ENCODE measurements at regions not wholly inside any gene's neighbourhood (a gene's known extent, or its start where the extent isn't known, plus 50 kb on each side); places are given as distances from the start of the nearest gene placed in this dataset.
"Not testable (repeated sequence)": the region's sequence is repeated elsewhere in the genome, so short reads cannot be mapped to it uniquely, and the experiment has no call there.

- DNase-seq (ENCODE audit: low read depth in 4 of 4, low spot score in 2 of 4): no peak
Observed at GRCh38 chr1:227508431-227508830, 54.9 kb upstream of the ZNF678 start.

GRCh38 chr1:227506490-227507393, 56.6 kb upstream of the ZNF678 start:
- not testable (repeated sequence) for DNase-seq (ENCODE audit: low read depth in 4 of 4, low spot score in 2 of 4)

DNA sequence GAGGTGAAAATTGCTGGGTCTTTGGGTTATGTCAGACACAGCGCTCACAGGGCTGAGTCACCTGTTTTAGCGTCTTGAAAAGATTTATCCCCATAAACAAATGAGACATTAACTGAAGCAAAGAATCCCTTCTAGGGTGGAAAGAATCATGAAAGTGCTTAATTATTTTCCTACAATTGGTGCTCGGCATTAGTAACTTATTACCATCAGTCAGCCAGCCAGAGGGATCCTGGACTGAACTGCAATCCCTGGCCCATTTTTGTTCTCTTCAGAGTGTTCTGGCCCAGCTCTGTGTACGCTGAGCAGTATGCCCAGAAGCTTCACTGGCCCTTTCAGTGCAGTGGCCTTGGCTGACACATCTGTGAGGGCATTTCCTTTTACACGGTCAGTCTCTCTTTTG, 67.3 kb upstream of the ZNF678 start:
- not testable (repeated sequence) for DNase-seq (ENCODE audit: low read depth in 4 of 4, low spot score in 2 of 4)

- DNase-seq (ENCODE audit: low read depth in 4 of 4, low spot score in 2 of 4): not testable (repeated sequence)
Observed at GRCh38 chr1:227493863-227494551, 69.3 kb upstream of the ZNF678 start.

- DNase-seq (ENCODE audit: low read depth in 4 of 4, low spot score in 2 of 4): no peak
Observed at GRCh38 chr1:227490478-227490877, 72.9 kb upstream of the ZNF678 start.

GRCh38 chr1:227490001-227490400, 73.4 kb upstream of the ZNF678 start:
- DNase-seq (ENCODE audit: low read depth in 4 of 4, low spot score in 2 of 4): no peak

GRCh38 chr1:227489572-227489971, 73.8 kb upstream of the ZNF678 start:
- DNase-seq (ENCODE audit: low read depth in 4 of 4, low spot score in 2 of 4): no peak

GRCh38 chr1:227487606-227488005, 75.8 kb upstream of the ZNF678 start:
- DNase-seq (ENCODE audit: low read depth in 4 of 4, low spot score in 2 of 4): no peak

DNA sequence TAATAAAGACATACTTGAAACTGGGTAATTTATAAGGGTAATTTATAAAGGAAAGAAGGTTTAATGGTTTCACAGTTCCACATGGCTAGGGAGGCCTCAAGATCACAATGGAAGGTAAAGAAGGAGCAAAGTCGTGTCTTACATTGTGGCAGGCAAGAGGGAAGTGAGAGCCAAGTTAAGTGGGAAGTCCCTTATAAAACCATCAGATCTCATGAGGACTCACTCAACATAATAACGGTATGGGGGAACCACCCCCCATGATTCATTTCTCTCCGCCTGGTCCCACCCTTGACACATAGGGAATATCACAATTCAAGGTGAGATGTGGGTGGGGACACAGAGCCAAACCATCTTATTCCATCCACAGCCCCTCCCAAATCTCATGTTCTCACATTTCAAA, 76.8 kb upstream of the ZNF678 start:
- no peak for DNase-seq (ENCODE audit: low read depth in 4 of 4, low spot score in 2 of 4)

DNA sequence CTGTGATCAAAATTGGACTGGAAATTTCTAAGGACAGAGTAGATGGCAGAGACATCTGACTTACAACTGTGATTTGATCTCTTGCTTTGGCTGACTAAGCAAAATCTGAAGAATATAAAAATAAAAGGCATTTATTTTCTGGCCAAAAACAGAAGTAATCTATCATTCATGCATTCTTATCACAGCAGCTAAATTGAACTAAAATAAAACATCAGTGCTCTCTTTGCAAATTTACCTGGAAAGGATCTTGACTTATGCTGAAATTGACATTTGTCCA, 81.4 kb upstream of the ZNF678 start:
- DNase-seq (ENCODE audit: low read depth in 4 of 4, low spot score in 2 of 4): no peak

DNA sequence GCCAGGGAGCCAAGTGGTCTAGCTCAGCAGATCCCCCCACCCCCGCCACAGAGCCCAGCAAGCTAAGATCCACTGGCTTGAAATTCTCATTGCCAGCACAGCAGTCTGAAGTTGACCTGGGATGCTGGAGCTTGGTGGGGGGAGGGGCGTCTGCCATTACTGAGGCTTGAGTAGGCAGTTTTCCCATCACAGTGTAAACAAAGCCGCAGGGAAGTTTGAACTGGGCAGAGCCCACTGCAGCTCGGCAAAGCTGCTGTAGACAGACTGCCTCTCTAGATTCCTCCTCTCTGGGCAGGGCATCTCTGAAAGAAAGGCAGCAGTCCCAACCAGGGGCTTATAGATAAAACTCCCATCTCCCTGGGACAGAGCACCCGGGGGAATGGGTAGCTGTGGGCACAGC, 89.3 kb upstream of the ZNF678 start:
- not testable (repeated sequence) for DNase-seq (ENCODE audit: low read depth in 4 of 4, low spot score in 2 of 4)

DNA sequence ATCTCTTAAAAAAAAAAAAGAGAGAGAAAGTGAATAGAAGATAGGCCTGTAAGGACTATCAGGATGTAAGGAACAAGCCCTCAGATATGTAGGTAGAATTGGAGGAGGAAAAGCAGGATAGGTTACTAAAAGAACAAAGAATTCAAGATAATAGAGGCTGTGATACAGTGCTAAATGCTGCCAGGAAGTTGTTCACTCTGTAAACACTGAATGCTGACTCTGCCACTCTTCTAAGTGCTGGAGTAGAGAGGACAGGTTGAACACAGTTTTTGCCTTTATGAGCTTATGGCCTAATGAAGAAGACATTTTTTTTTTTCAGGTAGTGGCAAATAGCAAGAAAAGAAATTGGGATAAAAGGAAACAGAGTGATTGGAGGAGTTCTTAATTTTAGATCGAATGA, 90.6 kb upstream of the ZNF678 start:
- DNase-seq (ENCODE audit: low read depth in 4 of 4, low spot score in 2 of 4): no peak

DNA sequence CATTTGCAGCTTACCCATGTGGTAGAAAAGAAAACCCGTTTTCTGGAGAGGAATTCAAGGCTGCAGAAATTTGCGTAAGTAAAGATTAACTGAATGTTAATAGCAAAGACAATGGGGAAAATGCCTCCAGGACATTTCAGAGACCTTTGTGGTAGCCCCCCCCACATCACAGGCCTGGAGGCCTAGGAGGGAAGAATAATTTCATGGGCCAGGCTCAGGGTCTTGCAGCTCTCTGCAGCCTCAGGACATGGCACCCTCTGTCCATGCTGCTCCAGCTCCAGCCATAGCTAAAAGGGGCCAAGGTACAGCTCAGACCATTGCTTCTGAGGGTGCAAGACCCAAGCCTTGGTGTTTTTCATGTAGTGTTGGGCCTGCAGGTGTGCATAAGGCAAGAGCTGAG, 92.7 kb upstream of the ZNF678 start:
- no peak for DNase-seq (ENCODE audit: low read depth in 4 of 4, low spot score in 2 of 4)

DNA sequence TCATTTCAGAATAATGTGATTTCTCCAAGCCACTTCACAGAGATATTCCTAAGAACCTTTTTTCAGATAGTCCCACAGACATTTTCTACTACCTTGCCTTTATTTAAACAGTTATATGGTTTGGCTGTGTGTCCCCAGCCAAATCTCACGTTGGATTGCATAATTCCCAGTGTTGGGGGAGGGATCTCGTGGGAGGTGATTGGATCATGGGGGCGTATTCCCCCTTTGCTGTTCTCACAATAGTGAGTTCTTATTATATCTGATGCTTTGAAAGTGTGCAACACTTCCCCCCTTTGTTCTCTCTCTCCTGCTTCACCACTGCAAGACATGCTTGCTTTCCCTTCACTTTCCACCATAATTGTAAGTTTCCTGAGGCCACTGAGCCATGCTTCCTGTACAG, 93.6 kb upstream of the ZNF678 start:
- DNase-seq (ENCODE audit: low read depth in 4 of 4, low spot score in 2 of 4): no peak

DNA sequence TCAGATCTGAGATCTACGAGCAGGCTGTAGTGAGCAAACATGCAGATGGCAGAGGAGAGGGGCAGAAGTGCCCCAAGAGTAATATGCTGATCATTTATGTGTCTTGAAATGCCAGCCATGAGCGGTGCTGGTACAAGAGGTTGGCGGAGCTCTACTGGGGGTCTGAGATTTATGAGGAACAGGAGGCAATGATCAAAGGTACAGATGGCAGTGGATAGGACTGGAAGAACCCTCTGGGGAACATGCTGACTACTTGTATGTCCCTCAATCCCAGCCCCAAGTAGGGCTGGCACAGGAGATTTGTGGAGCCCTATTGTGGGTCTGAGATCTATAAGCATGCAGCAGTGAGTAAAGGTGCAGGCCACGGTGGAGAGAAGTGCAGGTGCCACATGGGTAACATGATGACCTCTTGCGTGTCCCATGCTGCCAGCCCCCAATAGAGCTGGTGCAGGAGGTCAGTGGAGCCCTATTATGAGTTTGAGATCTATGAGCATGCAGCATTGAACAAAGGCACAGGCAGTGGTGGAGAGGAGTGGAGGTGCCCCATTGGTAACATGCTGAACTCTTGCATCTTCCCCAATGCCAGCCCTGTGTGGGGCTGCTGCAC, 97.2 kb upstream of the ZNF678 start:
- no peak for DNase-seq (ENCODE audit: low read depth in 4 of 4, low spot score in 2 of 4)

DNA sequence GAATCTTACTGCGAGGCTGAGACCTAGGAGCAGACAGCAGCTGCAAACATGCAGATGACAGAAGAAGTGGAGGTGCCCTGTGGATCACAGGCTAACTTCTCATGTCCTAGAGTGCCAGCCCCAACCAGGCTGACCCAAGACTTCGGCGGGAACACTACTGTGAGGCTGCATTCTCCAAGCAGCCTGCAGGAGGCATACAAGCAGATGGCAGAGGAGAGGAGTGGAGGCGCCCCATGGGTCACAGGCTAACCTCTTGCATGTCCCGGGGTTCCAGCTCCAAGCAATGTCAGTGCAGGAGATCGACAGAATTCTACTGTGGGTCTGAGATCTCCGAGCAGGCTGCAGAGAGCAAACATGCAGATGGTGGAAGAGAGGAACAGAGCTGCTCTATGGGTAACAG, 98.1 kb upstream of the ZNF678 start:
- DNase-seq (ENCODE audit: low read depth in 4 of 4, low spot score in 2 of 4): no peak

- no peak for DNase-seq (ENCODE audit: low read depth in 4 of 4, low spot score in 2 of 4)
Observed at GRCh38 chr1:227459977-227460376, 103.4 kb upstream of the ZNF678 start.

DNA sequence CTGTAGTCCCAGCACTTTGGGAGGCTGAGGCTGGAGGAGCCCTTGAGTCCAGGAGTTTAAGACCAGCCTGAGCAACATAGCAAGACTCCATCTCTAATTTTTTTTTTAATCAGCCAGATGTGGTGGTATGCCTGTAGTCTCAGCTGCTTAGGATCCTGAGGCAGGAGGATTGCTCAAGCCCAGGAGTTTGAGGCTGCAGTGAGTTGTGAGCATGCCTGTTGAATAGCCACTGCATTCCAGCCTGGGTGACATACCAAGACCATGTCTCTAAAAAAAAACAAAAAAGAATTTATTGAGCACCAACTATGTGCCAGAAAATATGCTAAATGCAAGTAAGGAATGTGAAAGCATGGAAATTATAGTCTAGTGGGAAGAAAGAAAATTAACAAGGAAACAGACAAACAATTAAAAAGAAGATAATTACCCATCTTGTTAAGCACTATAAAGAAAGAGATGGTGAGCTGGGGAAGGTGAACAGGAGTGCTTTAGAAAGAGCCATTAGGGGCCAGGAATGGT, 104.0 kb upstream of the ZNF678 start:
- DNase-seq (ENCODE audit: low read depth in 4 of 4, low spot score in 2 of 4): no peak

- DNase-seq (ENCODE audit: low read depth in 4 of 4, low spot score in 2 of 4): no peak
Observed at GRCh38 chr1:227454686-227455085, 108.7 kb upstream of the ZNF678 start.

DNA sequence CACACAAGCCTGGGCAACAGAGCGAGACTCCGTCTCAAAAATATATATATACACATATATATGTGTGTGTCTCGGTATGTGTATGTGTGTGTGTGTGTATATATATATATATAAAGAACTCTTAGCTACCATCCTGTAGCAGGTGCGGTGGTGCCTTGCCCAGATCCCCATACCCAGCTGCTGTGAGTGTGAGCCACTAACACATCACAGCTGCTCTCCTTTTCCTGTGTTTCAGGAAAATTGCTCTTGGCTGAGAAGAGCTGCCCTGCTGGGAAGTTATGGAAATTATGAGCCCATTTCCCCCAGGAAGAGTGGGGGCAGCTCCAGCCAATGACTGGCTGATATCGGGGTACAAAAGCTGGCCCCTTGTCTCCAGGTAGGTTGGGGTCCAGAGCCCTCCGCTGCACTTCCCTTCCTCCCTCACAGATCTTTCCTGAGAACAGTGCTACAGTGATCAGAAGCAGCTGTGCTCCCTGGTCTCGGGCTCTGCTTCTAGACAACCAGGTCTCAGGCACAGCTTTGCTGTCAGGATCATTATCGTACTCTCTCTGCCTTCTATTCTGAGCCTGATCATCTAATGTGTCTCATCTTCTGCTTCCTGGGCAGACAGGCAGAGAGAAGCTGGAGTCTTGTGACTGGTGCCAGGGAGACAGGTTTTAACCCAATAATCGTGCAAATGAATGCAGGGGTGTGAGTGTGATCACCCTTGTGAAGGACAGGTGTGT, 109.6 kb upstream of the ZNF678 start:
- DNase-seq (ENCODE audit: low read depth in 4 of 4, low spot score in 2 of 4): no peak

GRCh38 chr1:227451954-227452353, 111.4 kb upstream of the ZNF678 start:
- DNase-seq (ENCODE audit: low read depth in 4 of 4, low spot score in 2 of 4): no peak

Data from left renal cortex interstitium (tissue), 4 donors.